H9 (cell line): ENCODE measurements at regions not wholly inside any gene's neighbourhood (a gene's known extent, or its start where the extent isn't known, plus 50 kb on each side); places are given as distances from the start of the nearest gene placed in this dataset.
A peak's percentile ranks its signal among the peaks of the same experiment; 100 is the strongest.

Experiments
- DNase-seq: peaks from one replicate; pipeline ENCODE4 v3.0.0-alpha.2; 2017
- H2AFZ ChIP-seq: one replicate; pipeline ENCODE4 v1.6.1; 2013; ENCODE audit warnings: mild to moderate bottlenecking, low read length, control low read depth, moderate library complexity
- H2AK5ac ChIP-seq: 2 replicates; pipeline ENCODE4 v1.6.1; 2013; ENCODE audit warnings: low read length, control low read depth, mixed read lengths; ENCODE audit not compliant: insufficient read length
- H2BK120ac ChIP-seq: one replicate; pipeline ENCODE4 v1.6.1; 2013; ENCODE audit warnings: low read depth, mild to moderate bottlenecking, low read length, control low read depth, inconsistent platforms; ENCODE audit not compliant: poor library complexity, severe bottlenecking
- H2BK12ac ChIP-seq: 2 replicates; pipeline ENCODE4 v1.6.1; 2013; ENCODE audit warnings: low read length, control low read depth, mixed read lengths, low read depth; ENCODE audit not compliant: insufficient read length
- H2BK15ac ChIP-seq: 2 replicates; pipeline ENCODE4 v1.6.1; 2013; ENCODE audit warnings: low read depth, low read length, control low read depth
- H2BK20ac ChIP-seq: one replicate; pipeline ENCODE4 v1.6.1; 2013; ENCODE audit warnings: low read depth, mild to moderate bottlenecking, low read length, control low read depth, inconsistent platforms; ENCODE audit not compliant: poor library complexity, severe bottlenecking
- H2BK5ac ChIP-seq: 2 replicates; pipeline ENCODE4 v1.6.1; 2013; ENCODE audit warnings: low read length, control low read depth, mixed read lengths; ENCODE audit not compliant: insufficient read length
- H3K14ac ChIP-seq: 2 replicates; pipeline ENCODE4 v1.6.1; 2013; ENCODE audit warnings: low read length, control low read depth; ENCODE audit not compliant: insufficient read depth
- H3K18ac ChIP-seq: 2 replicates; pipeline ENCODE4 v1.6.1; 2013; ENCODE audit warnings: low read depth, mild to moderate bottlenecking, mixed read lengths, low read length, control low read depth; ENCODE audit not compliant: insufficient read length
- H3K23ac ChIP-seq: 2 replicates; pipeline ENCODE4 v1.6.1; 2013; ENCODE audit warnings: low read length, control low read depth, mixed read lengths, low read depth; ENCODE audit not compliant: insufficient read length
- H3K23me2 ChIP-seq: 2 replicates; pipeline ENCODE4 v1.6.1; 2013; ENCODE audit warnings: low read depth, mild to moderate bottlenecking, mixed read lengths, low read length, control low read depth; ENCODE audit not compliant: insufficient read length, poor library complexity, severe bottlenecking
- H3K27ac ChIP-seq: 2 replicates; pipeline ENCODE4 v1.5.1; 2013; ENCODE audit warnings: low read length, control low read depth, mixed read lengths, low read depth; ENCODE audit not compliant: insufficient read length
- H3K27me3 ChIP-seq: 2 replicates; pipeline ENCODE4 v1.6.1; 2013; ENCODE audit warnings: low read length, control low read depth, inconsistent platforms; ENCODE audit not compliant: insufficient read depth
- H3K4ac ChIP-seq: 2 replicates; pipeline ENCODE4 v1.6.1; 2013; ENCODE audit warnings: low read depth, mild to moderate bottlenecking, control low read depth, inconsistent platforms, low read length, moderate library complexity
- H3K4me1 ChIP-seq: 2 replicates; pipeline ENCODE4 v1.6.1; 2013; ENCODE audit warnings: low read length, control low read depth, inconsistent platforms; ENCODE audit not compliant: insufficient read depth
- H3K4me2 ChIP-seq: 2 replicates; pipeline ENCODE4 v1.6.1; 2013; ENCODE audit warnings: low read length, control low read depth, mixed read lengths; ENCODE audit not compliant: insufficient read length, insufficient read depth
- H3K56ac ChIP-seq: 2 replicates; pipeline ENCODE4 v1.6.1; 2013; ENCODE audit warnings: low read depth, mild to moderate bottlenecking, mixed read lengths, low read length, control low read depth; ENCODE audit not compliant: insufficient read length
- H3K79me1 ChIP-seq: 2 replicates; pipeline ENCODE4 v1.6.1; 2013; ENCODE audit warnings: low read depth, mild to moderate bottlenecking, moderate library complexity, low read length, control low read depth, inconsistent platforms; ENCODE audit not compliant: insufficient read depth, poor library complexity, severe bottlenecking
- H3K79me2 ChIP-seq: 2 replicates; pipeline ENCODE4 v1.6.1; 2013; ENCODE audit warnings: low read length, control low read depth, inconsistent platforms; ENCODE audit not compliant: insufficient read depth
- H3K9ac ChIP-seq: 2 replicates; pipeline ENCODE4 v1.6.1; 2013; ENCODE audit warnings: low read length, control low read depth, mixed read lengths; ENCODE audit not compliant: insufficient read length; ENCODE audit errors: extremely low read depth
- H3K9me3 ChIP-seq: one replicate; pipeline ENCODE4 v1.6.1; 2013; ENCODE audit warnings: low read depth, low read length, inconsistent platforms; ENCODE audit not compliant: control insufficient read depth
- H3T11ph ChIP-seq: one replicate; pipeline ENCODE4 v1.6.1; 2013; ENCODE audit warnings: mild to moderate bottlenecking, low read length, control low read depth, inconsistent platforms
- H4K20me1 ChIP-seq: one replicate; pipeline ENCODE4 v1.6.1; 2013; ENCODE audit not compliant: control insufficient read depth, insufficient read length, insufficient read depth
- H4K5ac ChIP-seq: 2 replicates; pipeline ENCODE4 v1.6.1; 2013; ENCODE audit warnings: low read depth, mild to moderate bottlenecking, mixed read lengths, low read length, control low read depth; ENCODE audit not compliant: insufficient read length
- H4K8ac ChIP-seq: replicated peaks from 2 replicates; pipeline ENCODE4 v1.6.1; 2013; ENCODE audit warnings: low read length, control low read depth, mixed read lengths, low read depth; ENCODE audit not compliant: insufficient read length
- H4K91ac ChIP-seq: 2 replicates; pipeline ENCODE4 v1.6.1; 2013; ENCODE audit warnings: low read depth, mild to moderate bottlenecking, moderate library complexity, mixed read lengths, low read length, control low read depth; ENCODE audit not compliant: insufficient read length
- H3K27ac Mint-ChIP-seq, 3 experiments: 2 replicates in 2 of 3; 3 replicates in 1 of 3; pipeline ENCODE4 v1.8.0; 2020 to 2021; ENCODE audit warnings: mixed read lengths in 3 of 3, mild to moderate bottlenecking in 1 of 3, moderate library complexity in 1 of 3
- H3K27me3 Mint-ChIP-seq: 2 replicates; pipeline ENCODE4 v1.8.0; 2021; ENCODE audit warnings: low read depth, mild to moderate bottlenecking, moderate library complexity, mixed read lengths
- H3K36me3 Mint-ChIP-seq, 3 experiments: 2 replicates in 2 of 3; 3 replicates in 1 of 3; pipeline ENCODE4 v1.8.0; 2020 to 2021; ENCODE audit warnings: low read depth in 3 of 3, mixed read lengths in 3 of 3; ENCODE audit not compliant: insufficient read depth in 1 of 3
- H3K4me1 Mint-ChIP-seq, 2 experiments: 2 replicates each; pipeline ENCODE4 v1.8.0; 2020; ENCODE audit warnings: mixed read lengths in 2 of 2
- H3K4me3 Mint-ChIP-seq, 2 experiments: 2 replicates in 1 of 2; 3 replicates in 1 of 2; pipeline ENCODE4 v1.8.0; 2020 to 2021; ENCODE audit warnings: mild to moderate bottlenecking in 2 of 2, mixed read lengths in 2 of 2, moderate library complexity in 1 of 2
- H3K9me3 Mint-ChIP-seq, 2 experiments: 2 replicates in 1 of 2; 3 replicates in 1 of 2; pipeline ENCODE4 v1.8.0; 2020; ENCODE audit warnings: mild to moderate bottlenecking in 2 of 2, mixed read lengths in 2 of 2, moderate library complexity in 1 of 2
- WGBS: extraction: QIAGEN DNeasy Blood & Tissue Kit; methylation state at CpG from one replicate; pipeline ENCODE4 v1.1.7; 2013; ENCODE audit warnings: missing lambda C conversion rate, low lambda C conversion rate, mixed read lengths; ENCODE audit not compliant: insufficient read length; ENCODE audit errors: extremely low coverage; 5-methylcytosine and 5-hydroxymethylcytosine counted together
- TF ChIP-seq, protein P1 (sequence below): fragments of 200-600 bp; sonication (generic); conservative IDR thresholded peaks from 3 replicates; pipeline ENCODE4 v1.8.0; 2021; ENCODE audit warnings: antibody characterized with exemption, mild to moderate bottlenecking

DNA sequence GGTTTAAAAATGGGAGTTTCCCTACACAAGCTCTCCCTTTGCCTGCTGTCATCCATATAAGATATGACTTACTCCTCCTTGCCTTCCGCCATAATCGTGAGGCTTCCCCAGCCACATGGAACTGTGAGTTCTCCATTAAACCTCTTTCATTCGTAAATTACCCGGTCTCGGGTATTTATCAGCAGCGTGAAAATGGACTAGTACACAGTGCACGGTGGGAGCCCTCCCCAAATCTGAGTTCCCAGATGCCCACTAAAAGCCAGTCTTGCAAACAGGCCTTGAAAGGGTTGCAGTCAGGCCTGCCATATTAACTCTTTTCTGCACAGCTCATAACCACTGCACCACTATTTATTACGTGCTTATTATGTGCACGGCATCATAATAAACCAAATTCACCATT is 400.9 kb downstream of the PRDM2 start:
- no peaks in the 10 kb centered on the region for H3K27me3 ChIP-seq

More for the DNA sequence above, 400.9 kb downstream of the PRDM2 start:
- Histone ChIP-seq H3K79me2 (no peaks in the 10 kb centered on the region), H2AK5ac (no peak overlapping the region), H2BK15ac (no peak overlapping the region), H3K79me1 (no peaks in the 10 kb centered on the region), H3K27ac (no peak overlapping the region), H2BK20ac (no peak overlapping the region), H2BK12ac (no peak overlapping the region), H3K56ac (no peak overlapping the region), H2BK120ac (no peak overlapping the region), H3K14ac (no peak overlapping the region), H3K18ac (no peak overlapping the region), H3T11ph (no peak overlapping the region), H4K8ac (no peak overlapping the region), H3K23ac (no peak overlapping the region), H3K9me3 (no peaks in the 10 kb centered on the region), H2BK5ac (no peak overlapping the region), H3K23me2 (no peaks in the 10 kb centered on the region), H4K20me1 (no peaks in the 10 kb centered on the region), H3K4ac (no peak overlapping the region), H4K91ac (no peak overlapping the region), H2AFZ (no peak overlapping the region), H3K9ac (no peak overlapping the region), H3K4me1 (no peaks in the 10 kb centered on the region), H3K4me2 (no peak overlapping the region), H4K5ac (no peak overlapping the region)
- peak; percentile 1 for DNase-seq
- H3K9me3 Mint-ChIP-seq: no peaks in the 10 kb centered on the region; a peak in 1 of 5 replicates
- TF ChIP-seq, protein P1, sequence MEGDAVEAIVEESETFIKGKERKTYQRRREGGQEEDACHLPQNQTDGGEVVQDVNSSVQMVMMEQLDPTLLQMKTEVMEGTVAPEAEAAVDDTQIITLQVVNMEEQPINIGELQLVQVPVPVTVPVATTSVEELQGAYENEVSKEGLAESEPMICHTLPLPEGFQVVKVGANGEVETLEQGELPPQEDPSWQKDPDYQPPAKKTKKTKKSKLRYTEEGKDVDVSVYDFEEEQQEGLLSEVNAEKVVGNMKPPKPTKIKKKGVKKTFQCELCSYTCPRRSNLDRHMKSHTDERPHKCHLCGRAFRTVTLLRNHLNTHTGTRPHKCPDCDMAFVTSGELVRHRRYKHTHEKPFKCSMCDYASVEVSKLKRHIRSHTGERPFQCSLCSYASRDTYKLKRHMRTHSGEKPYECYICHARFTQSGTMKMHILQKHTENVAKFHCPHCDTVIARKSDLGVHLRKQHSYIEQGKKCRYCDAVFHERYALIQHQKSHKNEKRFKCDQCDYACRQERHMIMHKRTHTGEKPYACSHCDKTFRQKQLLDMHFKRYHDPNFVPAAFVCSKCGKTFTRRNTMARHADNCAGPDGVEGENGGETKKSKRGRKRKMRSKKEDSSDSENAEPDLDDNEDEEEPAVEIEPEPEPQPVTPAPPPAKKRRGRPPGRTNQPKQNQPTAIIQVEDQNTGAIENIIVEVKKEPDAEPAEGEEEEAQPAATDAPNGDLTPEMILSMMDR: no peak
- WGBS: no CpG with 5 or more reads among the region's 9 CpGs
- H3K27ac Mint-ChIP-seq: no peak overlapping the region
- H3K27me3 Mint-ChIP-seq: peaks cover 11% of the 10 kb centered on the region
- no peak overlapping the region for H3K4me3 Mint-ChIP-seq
- no peaks in the 10 kb centered on the region for H3K36me3 Mint-ChIP-seq
- peaks cover 23 to 29% of the 10 kb centered on the region in 2 experiments for H3K4me1 Mint-ChIP-seq
